Right lobe of liver (tissue), 4 donors: ENCODE measurements at regions not wholly inside any gene's neighbourhood (a gene's known extent, or its start where the extent isn't known, plus 50 kb on each side); places are given as distances from the start of the nearest gene placed in this dataset.

Experiments
- CTCF ChIP-seq, 4 donors: fragments of 200-600 bp in 3 of 4; fragments of 450-650 bp in 1 of 4; IDR thresholded peaks; one replicate each; pipeline versions ENCODE4 v1.5.1 to v1.8.0; 2016 to 2022; ENCODE audit warnings: antibody characterized with exemption in 4 of 4, mild to moderate bottlenecking in 2 of 4
- POLR2A ChIP-seq: fragments of 450-650 bp; IDR thresholded peaks from one replicate; pipeline ENCODE4 v1.6.1; 2017; ENCODE audit warnings: antibody characterized with exemption, mild to moderate bottlenecking
- donor health status: DM: no; HTN: no; CAD: no.
- donor health status: DM: no; HTN: no; CAD: no.
- donor health status: DM: no; HTN: yes; CAD: no.

GRCh38 chr4:54842656-54843055 is 184.9 kb downstream of the KIT start:
- TF ChIP-seq CTCF (IDR thresholded peaks at IDR 0.05) (no peak), POLR2A (no peak)
